Activated CD8-positive, alpha-beta T cell treated with anti-CD3 and anti-CD28 coated beads for 36 hours (primary cell): ENCODE measurements at regions not wholly inside any gene's neighbourhood (a gene's known extent, or its start where the extent isn't known, plus 50 kb on each side); places are given as distances from the start of the nearest gene placed in this dataset.

Experiments
- ATAC-seq: fragments of 200-7000 bp; cut with Tn5 transposase; one replicate; pipeline ENCODE4 v1.10.0; 2021; ENCODE audit warnings: mild to moderate bottlenecking, moderate library complexity
- CTCF ChIA-PET: fragments of 350-600 bp; sonication (Branson Sonifier 250); formaldehyde crosslinking; loops from one replicate; lab custom pipeline; 2021; ENCODE audit warnings: antibody characterized with exemption; lab: Charles Lee
- POLR2A ChIA-PET: fragments of 350-600 bp; sonication (Branson Sonifier 250); formaldehyde crosslinking; loops from one replicate; lab custom pipeline; 2021; ENCODE audit warnings: antibody characterized with exemption; lab: Charles Lee
- DNase-seq: peaks from one replicate; pipeline ENCODE4 v3.0.0-alpha.2; 2020
- H3K27ac Mint-ChIP-seq: one replicate; pipeline ENCODE4 v1.8.0; 2021; ENCODE audit warnings: mild to moderate bottlenecking, mixed read lengths
- H3K27me3 Mint-ChIP-seq: one replicate; pipeline ENCODE4 v1.8.0; 2021; ENCODE audit warnings: mixed read lengths
- H3K36me3 Mint-ChIP-seq: one replicate; pipeline ENCODE4 v1.8.0; 2021; ENCODE audit warnings: low read depth, mixed read lengths
- H3K4me1 Mint-ChIP-seq: one replicate; pipeline ENCODE4 v1.8.0; 2021; ENCODE audit warnings: low read depth, mixed read lengths
- H3K4me3 Mint-ChIP-seq: one replicate; pipeline ENCODE4 v1.8.0; 2021; ENCODE audit warnings: mild to moderate bottlenecking, moderate library complexity, mixed read lengths
- H3K9me3 Mint-ChIP-seq: one replicate; pipeline ENCODE4 v1.8.0; 2021; ENCODE audit warnings: mixed read lengths
- intact Hi-C: fragments of 100-400 bp; cut with micrococcal nuclease; formaldehyde crosslinking; loops from one replicate; pipeline ENCODE4 v1.10.0; 2022
- TF ChIP-seq, protein P1 (sequence below): fragments of 200-600 bp; IDR thresholded peaks from one replicate; pipeline ENCODE4 v1.8.0; 2022; ENCODE audit warnings: antibody characterized with exemption, mild to moderate bottlenecking

DNA sequence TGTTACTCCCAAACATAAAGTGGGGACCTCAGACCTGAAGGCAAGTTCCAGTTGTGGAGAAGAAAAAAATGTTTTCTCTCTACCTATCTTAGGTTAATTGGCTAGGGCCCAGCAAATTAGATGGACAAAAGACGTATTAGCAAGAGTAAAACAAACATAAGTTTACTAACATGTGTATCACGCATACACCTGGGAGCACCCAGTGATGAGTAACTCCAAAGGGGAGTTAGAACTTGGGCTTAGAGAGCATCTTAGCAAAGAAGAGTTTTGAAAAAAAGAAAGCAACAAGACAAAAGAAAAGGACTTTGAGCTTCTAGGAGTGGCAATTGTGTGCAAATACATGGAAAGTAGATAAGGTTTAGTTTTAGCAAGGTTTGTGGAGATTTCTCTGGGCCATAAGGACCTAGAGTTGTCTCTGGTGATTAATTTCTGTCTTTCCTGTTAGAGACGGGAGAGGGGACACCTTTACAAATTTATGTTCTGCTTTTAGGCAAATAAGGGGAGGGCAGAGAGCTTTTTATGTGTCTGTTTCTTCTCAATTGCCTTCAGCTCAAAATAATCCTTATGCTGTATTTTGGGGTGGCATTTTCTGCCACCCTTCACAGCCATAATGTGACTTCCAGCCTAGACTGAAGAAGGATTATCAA is 76.7 kb upstream of the PTGFRN start:
- no peak for DNase-seq
- H3K36me3 Mint-ChIP-seq: peaks cover 10% of the 10 kb centered on the region
- H3K27ac Mint-ChIP-seq: no peak overlapping the region
- TF ChIP-seq, protein P1, sequence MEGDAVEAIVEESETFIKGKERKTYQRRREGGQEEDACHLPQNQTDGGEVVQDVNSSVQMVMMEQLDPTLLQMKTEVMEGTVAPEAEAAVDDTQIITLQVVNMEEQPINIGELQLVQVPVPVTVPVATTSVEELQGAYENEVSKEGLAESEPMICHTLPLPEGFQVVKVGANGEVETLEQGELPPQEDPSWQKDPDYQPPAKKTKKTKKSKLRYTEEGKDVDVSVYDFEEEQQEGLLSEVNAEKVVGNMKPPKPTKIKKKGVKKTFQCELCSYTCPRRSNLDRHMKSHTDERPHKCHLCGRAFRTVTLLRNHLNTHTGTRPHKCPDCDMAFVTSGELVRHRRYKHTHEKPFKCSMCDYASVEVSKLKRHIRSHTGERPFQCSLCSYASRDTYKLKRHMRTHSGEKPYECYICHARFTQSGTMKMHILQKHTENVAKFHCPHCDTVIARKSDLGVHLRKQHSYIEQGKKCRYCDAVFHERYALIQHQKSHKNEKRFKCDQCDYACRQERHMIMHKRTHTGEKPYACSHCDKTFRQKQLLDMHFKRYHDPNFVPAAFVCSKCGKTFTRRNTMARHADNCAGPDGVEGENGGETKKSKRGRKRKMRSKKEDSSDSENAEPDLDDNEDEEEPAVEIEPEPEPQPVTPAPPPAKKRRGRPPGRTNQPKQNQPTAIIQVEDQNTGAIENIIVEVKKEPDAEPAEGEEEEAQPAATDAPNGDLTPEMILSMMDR: no peak
- no peak overlapping the region for H3K4me3 Mint-ChIP-seq
- intact Hi-C loops: no loop called here
- POLR2A ChIA-PET: interaction anchor here (0.6 to 1.1 kb wide), 2 partner anchors 95 to 239 kb away, joined by 3 read pairs; no protein-coding TSS in a partner anchor
- ATAC-seq: no peak
- CTCF ChIA-PET: interaction anchor here (1.5 kb wide), 1 partner anchor 17 kb away, joined by 4 read pairs; no protein-coding TSS in a partner anchor
- H3K9me3 Mint-ChIP-seq: peaks cover 9% of the 10 kb centered on the region
- H3K27me3 Mint-ChIP-seq: no peaks in the 10 kb centered on the region
- peaks cover 20% of the 10 kb centered on the region for H3K4me1 Mint-ChIP-seq

DNA sequence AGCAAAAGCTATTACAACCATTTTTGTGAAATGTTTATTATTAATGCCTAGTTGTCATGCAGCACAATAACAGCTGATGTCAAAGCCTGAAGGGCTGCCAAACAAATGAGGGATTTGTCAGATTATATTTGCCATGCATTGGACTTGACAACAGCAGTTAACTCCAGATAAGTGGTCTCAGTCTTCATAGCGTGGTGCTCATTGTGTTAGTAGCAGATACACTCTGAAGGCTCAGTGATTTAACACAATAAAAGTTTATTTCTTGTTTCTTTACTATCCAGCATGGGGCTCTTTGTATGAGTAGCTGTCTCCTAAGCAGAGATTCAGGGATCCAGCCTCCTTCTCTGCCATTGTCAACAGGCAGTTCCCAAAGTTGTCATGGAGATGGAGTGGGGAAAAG is 76.0 kb upstream of the PTGFRN start:
- ChIA-PET CTCF (interaction anchor here (1.5 kb wide), 1 partner anchor 16 kb away, joined by 4 read pairs; no protein-coding TSS in a partner anchor), POLR2A (interaction anchor here (0.8 to 1.1 kb wide), 2 partner anchors 96 kb away, joined by 3 read pairs; no protein-coding TSS in a partner anchor)
- peaks cover 5% of the 10 kb centered on the region for H3K36me3 Mint-ChIP-seq
- DNase-seq (no peak), ATAC-seq (no peak)
- intact Hi-C loops: no loop called here
- H3K4me3 Mint-ChIP-seq: no peak overlapping the region
- TF ChIP-seq, protein P1: no peak
- peaks cover 15% of the 10 kb centered on the region for H3K4me1 Mint-ChIP-seq
- H3K27ac Mint-ChIP-seq: no peak overlapping the region
- peaks cover 6% of the 10 kb centered on the region for H3K9me3 Mint-ChIP-seq
- no peaks in the 10 kb centered on the region for H3K27me3 Mint-ChIP-seq

DNA sequence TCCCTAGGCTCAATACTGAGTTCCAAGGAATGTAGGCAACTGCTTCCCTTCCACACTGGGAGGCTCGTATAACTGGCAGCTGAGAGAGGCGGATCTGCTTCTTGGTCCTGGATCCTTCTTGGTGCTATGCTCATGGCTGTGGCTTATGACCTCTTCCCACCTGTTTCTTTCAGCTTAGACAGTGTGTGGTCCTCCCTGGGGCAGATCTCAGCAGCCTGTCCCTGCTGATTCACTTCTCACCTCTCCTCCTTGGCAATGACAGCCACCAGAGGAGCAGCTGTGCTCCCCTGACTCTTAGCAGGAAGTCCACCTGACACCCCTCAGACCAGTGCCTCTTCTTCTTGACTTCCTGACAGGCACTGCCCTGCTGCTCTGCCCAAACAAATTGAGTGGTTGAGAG is 75.1 kb upstream of the PTGFRN start:
- no peak overlapping the region for H3K27ac Mint-ChIP-seq
- peaks cover 1% of the 10 kb centered on the region for H3K36me3 Mint-ChIP-seq
- CTCF ChIA-PET: no interaction called here
- DNase-seq: no peak
- H3K27me3 Mint-ChIP-seq: no peaks in the 10 kb centered on the region
- H3K4me1 Mint-ChIP-seq: peaks cover 12% of the 10 kb centered on the region
- H3K9me3 Mint-ChIP-seq: peaks cover 8% of the 10 kb centered on the region
- ATAC-seq: peak; percentile 37
- intact Hi-C loops: no loop called here
- POLR2A ChIA-PET: interaction anchor here (0.8 to 1.0 kb wide), 2 partner anchors 23 to 97 kb away, joined by 3 read pairs; no protein-coding TSS in a partner anchor
- no peak overlapping the region for H3K4me3 Mint-ChIP-seq
- TF ChIP-seq, protein P1: no peak

DNA sequence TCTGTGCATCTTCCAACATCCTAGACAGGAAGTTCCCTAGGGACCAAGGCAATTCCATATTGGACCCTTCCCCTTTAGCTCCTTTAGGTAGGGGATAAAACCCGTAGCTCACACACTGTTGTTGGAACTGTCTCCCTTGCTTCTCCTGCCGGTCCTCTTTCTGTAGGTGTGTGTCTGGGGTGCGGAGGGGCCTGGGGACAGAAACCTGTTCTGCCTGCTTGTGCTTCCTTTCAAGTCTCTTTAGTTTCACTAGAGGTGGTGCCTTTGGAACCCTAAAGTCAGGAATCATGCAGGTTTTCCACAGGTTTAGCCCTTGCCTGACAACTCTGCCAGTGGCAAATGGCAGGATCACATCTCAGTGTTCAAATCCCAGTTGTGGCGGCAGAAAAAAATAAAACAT is 74.6 kb upstream of the PTGFRN start:
- Mint-ChIP-seq H3K27me3 (no peaks in the 10 kb centered on the region), H3K36me3 (no peaks in the 10 kb centered on the region), H3K4me3 (no peak overlapping the region), H3K27ac (no peak overlapping the region), H3K9me3 (peaks cover 8% of the 10 kb centered on the region), H3K4me1 (peaks cover 9% of the 10 kb centered on the region)
- ChIA-PET CTCF (interaction anchor here (1.7 kb wide), 1 partner anchor 8 kb away, joined by 5 read pairs; no protein-coding TSS in a partner anchor), POLR2A (interaction anchor here (1.0 kb wide), 1 partner anchor 22 kb away, joined by 3 read pairs; no protein-coding TSS in a partner anchor)
- TF ChIP-seq, protein P1: no peak
- intact Hi-C loops: no loop called here
- no peak for DNase-seq
- no peak for ATAC-seq

DNA sequence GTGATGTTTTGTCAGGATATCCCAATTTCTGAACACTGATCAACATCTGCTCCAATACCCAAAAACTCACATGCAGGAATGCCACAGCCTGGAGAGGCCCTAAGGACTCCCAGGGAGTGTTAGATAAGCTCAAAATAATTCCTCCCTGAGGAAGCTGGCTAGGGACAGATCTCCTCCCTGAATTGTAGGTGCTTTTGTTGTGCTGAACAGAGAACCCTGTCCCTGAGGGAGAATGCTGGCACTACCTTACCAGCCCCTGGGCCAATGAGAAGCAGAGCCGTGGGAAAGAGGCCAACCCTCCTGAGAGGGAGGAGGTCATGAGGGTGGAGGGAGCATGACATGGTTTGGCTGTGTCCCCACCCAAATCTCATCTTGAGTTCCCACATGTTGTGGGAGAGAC is 73.6 kb upstream of the PTGFRN start:
- Mint-ChIP-seq H3K4me3 (no peak overlapping the region), H3K27me3 (no peaks in the 10 kb centered on the region), H3K9me3 (peaks cover 8% of the 10 kb centered on the region), H3K4me1 (peaks cover 3% of the 10 kb centered on the region), H3K27ac (no peak overlapping the region), H3K36me3 (no peaks in the 10 kb centered on the region)
- intact Hi-C loops: no loop called here
- TF ChIP-seq, protein P1: no peak
- POLR2A ChIA-PET: interaction anchor here (0.6 to 1.7 kb wide), 3 partner anchors 10 to 235 kb away, joined by 3 to 4 read pairs (median 3); no protein-coding TSS in a partner anchor
- CTCF ChIA-PET: interaction anchor here (1.7 kb wide), 1 partner anchor 9 kb away, joined by 5 read pairs; no protein-coding TSS in a partner anchor
- no peak for ATAC-seq
- DNase-seq: no peak
